GM18868 (cell line): ENCODE measurements at regions not wholly inside any gene's neighbourhood (a gene's known extent, or its start where the extent isn't known, plus 50 kb on each side); places are given as distances from the start of the nearest gene placed in this dataset.
"Not testable (repeated sequence)": the region's sequence is repeated elsewhere in the genome, so short reads cannot be mapped to it uniquely, and the experiment has no call there.

Source experiments
- ATAC-seq: cut with Tn5 transposase; IDR thresholded peaks from one replicate; pipeline ENCODE4 v1.9.1; 2021; ENCODE audit warnings: mild to moderate bottlenecking, moderate library complexity; ENCODE audit not compliant: unreplicated experiment

GRCh38 chr7:113622796-113623195 is 296.0 kb downstream of the PPP1R3A start:
- ATAC-seq: no peak

DNA sequence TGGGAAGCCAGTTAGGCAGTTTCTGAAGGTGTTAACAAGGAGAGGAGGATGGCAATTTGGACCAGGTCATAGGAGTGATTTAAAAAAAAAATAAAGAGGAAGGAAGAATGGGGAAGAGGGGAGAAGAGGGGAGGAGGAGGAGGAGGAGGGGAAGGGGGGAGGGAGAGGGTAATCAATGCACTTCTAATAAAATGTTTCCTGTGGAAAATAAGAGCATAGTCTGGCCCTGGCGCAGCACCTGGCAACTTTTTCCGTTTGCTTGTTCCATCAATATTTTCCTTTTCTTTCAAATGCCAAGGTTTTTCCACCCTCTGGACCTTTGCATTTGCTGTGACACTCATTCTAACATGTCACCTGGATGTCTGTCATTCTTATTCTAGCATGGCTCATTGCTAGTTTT is 308.2 kb downstream of the PPP1R3A start:
- no peak for ATAC-seq

- ATAC-seq: no peak
These were observed 310.0 kb downstream of the PPP1R3A start for GRCh38 chr7:113608782-113609181.

GRCh38 chr7:113606325-113606724 is 312.5 kb downstream of the PPP1R3A start:
- no peak for ATAC-seq

GRCh38 chr7:113600428-113600827 is 318.4 kb downstream of the PPP1R3A start:
- not testable (repeated sequence) for ATAC-seq

DNA sequence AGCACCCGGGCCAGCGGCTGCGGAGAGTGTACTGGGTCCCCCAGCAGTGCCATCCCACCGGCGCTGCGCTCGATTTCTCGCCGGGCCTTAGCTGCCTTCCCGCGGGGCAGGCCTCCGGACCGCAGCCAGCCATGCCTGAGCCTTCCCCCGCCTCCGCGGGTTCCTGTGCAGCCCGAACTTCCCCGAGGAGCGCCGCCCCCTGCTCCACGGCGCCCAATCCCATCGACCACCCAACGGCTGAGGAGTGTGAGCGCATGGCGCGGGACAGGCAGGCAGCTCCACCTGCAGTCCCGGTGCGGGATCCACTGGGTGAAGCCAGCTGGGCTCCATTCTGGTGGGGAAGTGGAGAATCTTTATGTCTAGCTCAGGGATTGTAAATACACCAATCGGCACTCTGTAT is 325.4 kb downstream of the PPP1R3A start:
- ATAC-seq: not testable (repeated sequence)

DNA sequence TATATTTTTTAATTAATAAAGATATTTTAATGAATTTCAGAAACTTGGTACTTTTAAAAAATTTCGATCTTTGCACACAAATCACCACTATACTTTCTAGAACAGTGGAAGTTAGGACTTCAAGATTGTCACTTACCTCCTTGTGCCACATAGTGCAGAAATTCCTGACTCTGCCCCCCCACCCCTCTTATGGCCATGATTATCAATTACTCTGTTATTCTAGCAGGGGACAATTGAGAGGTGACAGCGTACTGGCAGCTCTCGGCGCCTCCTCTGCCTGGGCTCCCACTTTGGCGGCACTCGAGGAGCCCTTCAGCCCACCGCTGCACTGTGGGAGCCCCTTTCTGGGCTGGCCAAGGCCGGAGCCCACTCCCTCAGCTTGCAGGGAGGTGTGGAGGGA is 325.9 kb downstream of the PPP1R3A start:
- not testable (repeated sequence) for ATAC-seq

GRCh38 chr7:113582471-113582870 is 336.3 kb downstream of the PPP1R3A start:
- ATAC-seq: no peak

- not testable (repeated sequence) for ATAC-seq
These were observed 355.6 kb downstream of the PPP1R3A start for GRCh38 chr7:113563257-113563656.

- no peak for ATAC-seq
These were observed 356.0 kb downstream of the PPP1R3A start for GRCh38 chr7:113562801-113563200.

DNA sequence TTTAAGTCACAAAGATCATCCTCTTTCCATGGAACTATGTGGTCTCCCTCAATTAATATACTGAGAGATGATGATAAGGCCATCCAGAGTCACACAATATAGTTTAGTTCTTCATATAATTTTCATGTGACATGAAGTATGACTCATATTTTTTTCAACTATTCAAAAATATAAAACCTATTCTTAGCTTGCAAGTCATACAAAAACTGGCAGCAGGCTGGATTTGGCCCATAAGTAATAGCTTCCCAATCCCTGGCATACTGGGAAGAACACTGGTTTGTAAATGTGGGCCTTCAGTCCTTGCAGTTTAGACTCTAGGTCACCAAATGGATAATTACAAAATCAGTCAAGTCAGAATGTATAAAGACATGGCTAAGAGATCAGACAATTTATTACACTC is 356.6 kb downstream of the PPP1R3A start:
- ATAC-seq: no peak

DNA sequence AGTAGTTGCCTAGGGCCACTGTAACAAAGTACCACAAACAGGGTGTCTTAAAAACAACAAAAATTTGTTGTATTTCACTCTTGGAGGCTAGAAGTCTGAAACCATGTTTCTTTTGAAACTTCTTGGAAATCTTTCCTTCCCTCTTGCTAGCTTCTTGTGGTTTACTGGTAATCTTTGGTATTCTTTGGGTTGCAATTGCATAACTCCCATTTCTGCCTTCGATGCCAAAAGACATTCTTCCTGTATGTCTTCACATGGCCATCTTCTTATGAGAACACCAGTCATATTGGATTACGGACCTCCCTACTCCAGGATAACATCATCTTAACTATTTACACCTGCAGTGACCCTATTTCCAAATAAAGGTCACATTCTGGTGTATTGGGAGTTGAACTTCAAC is 357.4 kb downstream of the PPP1R3A start:
- ATAC-seq: no peak

DNA sequence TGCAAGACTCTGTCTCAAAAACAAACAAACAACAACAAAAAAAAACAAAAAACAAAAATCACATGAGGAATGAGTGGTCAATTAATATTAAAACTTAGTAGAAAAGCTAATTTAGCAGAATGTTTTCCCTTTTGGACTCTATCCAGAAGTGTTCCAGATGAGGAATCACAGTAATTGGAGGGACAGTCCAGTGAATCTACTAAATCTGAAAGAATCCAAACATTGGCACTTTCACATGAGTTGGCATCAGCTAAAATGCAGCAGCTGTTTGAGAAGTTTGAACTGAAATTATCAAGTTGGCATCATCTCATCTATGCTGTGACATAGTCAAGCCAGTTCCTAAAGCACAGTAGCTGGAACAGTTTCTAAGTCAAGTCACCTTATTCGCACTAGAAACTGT is 367.8 kb downstream of the PPP1R3A start:
- ATAC-seq: no peak

DNA sequence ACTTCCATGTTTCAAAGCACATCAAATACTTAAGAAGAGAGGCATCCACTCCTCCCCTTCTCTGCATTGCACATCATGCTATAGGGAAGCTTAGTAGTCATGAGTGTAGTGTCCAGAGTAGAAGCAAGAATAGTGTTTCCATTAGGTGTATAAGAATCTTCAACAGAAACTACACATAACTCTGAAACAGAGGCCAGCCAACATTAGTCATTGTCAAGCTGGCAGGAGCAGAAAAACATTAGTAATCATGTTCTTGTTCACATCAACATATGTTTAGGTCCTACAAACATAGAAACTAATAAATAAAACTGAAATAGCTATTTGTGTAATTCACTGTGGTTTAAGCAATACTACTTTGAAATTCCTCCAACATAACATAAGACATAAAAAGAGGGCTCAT is 370.2 kb downstream of the PPP1R3A start:
- peak; percentile 27 for ATAC-seq

DNA sequence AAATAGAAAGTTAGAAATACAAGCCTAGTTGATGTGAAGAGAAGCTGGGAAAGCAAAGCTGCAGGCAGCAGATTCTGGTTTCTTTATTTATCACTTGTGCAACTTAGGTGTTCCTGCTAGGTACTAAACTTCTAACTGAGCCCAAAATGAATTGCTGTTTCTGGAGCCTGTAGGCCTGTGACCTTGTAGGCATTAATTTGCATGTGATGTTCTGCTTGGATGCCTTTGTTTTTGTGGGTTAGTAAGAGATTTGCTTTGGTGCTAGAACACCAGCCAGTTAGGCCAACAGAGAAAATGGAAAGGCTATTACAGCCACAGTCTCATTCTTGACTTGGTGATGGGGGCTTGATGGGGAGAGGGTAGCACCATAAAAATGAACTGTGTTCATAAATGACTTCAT is 370.7 kb downstream of the PPP1R3A start:
- ATAC-seq: peak; percentile 63

DNA sequence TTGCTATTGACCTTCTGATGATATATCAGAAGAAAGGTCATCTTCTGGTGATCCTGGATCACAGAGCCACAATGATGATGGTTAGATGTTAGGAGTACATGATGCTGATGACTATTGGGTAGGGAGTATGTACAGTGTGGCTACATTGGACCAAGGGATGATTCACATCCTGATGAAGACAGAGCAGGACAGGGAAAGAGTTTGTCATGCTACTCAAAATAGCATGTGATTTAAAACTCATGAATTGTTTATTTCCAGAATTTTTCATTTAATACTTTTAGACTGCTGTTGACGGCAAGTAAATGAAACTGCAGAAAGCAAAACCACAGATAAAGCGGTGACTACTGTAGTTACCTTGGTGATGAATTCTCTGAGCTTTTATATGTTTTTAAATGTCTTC is 397.3 kb downstream of the PPP1R3A start:
- ATAC-seq: no peak

- ATAC-seq: no peak
These were observed 399.3 kb downstream of the PPP1R3A start for GRCh38 chr7:113519472-113519871.

DNA sequence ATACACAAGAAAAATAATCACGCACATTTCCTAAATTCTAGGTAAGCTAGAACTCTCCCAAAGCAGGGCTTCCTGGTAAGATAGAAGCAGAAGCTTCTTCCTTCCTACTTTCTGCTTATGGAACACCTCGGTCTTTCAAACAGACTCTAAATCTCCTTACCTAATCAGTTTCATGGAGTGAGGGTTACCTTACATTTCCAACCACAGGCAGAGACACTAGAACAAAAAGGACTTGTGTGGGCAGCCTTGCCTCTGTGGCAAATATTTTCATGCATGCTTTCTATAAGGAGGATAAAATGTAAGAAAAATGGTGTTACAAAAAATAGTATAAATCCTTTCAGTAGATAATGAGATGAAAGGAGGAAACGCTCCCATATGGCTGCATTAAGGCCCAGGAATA is 386.3 kb upstream of the SMIM30 start:
- no peak for ATAC-seq

DNA sequence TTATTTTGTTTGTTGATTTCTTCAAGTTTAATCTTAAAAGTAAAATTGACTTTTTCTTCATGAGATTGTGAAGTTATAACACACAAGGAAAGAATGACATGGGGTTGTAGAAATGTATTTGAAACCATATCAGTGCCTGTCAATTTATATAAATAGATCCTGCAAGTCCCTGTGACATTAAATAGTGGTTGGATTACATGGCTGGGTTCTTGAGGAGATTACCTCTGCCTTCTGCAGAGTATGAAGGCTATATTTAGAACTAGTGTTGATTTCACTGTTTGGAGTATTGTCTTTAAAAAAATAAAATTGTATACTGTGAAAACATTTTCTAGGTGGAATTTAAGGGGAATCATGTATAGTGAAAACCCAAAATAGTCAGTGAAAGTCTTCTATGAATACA is 385.8 kb upstream of the SMIM30 start:
- no peak for ATAC-seq

GRCh38 chr7:113496586-113496985 is 378.2 kb upstream of the SMIM30 start:
- not testable (repeated sequence) for ATAC-seq

DNA sequence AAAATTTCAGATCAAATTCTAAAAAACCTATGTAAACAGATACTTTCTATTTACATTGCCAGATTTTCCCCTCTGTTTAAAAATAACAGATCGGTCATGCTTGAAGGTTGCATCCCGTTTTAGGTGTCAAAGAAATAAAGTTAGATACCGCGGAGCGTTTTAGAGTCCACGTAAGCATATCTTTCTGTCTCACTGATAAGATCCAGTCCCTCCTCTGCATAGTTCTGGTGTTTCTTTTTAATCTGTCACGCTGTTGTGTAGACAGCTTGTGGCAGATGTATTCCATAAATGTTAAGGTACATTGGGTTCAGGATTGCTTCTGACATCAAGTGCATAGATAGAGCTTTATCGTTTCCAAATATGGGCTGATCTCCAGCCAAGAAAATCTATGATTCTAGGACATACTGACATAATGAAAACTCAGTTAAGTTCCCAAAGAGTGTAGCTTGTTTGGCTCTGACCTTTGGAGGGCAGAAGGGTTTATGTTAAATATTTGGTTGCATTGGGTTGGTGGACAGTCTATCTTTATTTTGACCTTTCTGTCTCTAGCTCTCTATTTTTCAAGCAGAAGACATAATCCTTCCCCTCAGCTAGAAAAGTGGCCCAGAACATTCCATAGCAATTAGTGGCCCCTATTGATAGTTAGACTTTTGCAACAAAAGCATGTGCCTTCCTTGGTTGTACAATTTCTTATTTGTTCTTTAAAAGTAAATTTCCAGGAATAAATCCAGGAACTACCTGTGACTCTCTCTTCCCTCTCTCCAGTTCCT is 376.6 kb upstream of the SMIM30 start:
- ATAC-seq: peak; percentile 37

GRCh38 chr7:113491305-113491704 is 373.0 kb upstream of the SMIM30 start:
- ATAC-seq: no peak
